Erythroblast (primary cell): ENCODE measurements at regions not wholly inside any gene's neighbourhood (a gene's known extent, or its start where the extent isn't known, plus 50 kb on each side); places are given as distances from the start of the nearest gene placed in this dataset.

Experiments
- GATA1 ChIP-seq: IDR thresholded peaks from 2 replicates; pipeline ENCODE4 v1.6.1; 2011; ENCODE audit warnings: low read depth, mild to moderate bottlenecking, control low read depth, low read length, moderate library complexity
- POLR2A ChIP-seq: IDR thresholded peaks from 2 replicates; pipeline ENCODE4 v1.6.1; 2011; ENCODE audit warnings: mild to moderate bottlenecking, low read length

GRCh38 chr7:109757713-109758112, 1188.0 kb downstream of the DNAJB9 start:
- TF ChIP-seq GATA1 (no peak), POLR2A (no peak)
